ENCODE measurements at regions not wholly inside any gene's neighbourhood (a gene's known extent, or its start where the extent isn't known, plus 50 kb on each side); places are given as distances from the start of the nearest gene placed in this dataset.
"Not testable (repeated sequence)": the region's sequence is repeated elsewhere in the genome, so short reads cannot be mapped to it uniquely, and the experiment has no call there.

DNA sequence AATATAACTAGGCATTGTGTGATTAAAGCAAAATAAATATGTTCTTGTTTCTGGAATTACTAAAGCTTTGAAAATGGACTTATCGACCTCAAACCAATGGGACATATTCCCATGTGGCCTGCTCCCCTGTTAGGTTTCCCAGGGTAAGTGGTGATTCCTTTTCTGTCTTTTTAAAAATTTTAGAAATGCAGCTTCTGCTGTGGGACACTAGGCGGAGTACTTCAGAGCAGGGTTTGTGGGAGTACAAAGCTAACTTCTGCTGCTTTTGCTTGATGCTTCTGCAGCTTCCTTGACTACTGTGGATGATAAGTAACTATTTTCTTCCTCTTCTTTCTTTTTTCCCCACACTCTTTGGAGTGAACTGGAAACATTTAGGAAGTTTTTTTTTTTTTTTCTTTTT is 2632.4 kb upstream of the DEFB115 start:
- H3K79me2 ChIP-seq (ENCODE audit: insufficient read depth, low read length); H3K27me3 ChIP-seq (ENCODE audit: insufficient read depth, low read length); FAIRE-seq; H3K36me3 ChIP-seq (ENCODE audit: insufficient read depth, low read length); H2AFZ ChIP-seq (ENCODE audit: low read depth, low read length); H3K4me1 Mint-ChIP-seq (ENCODE audit: low read depth, unreplicated experiment); H3K4me3 Mint-ChIP-seq (ENCODE audit: unreplicated experiment); H3K4me2 ChIP-seq (ENCODE audit: low read length); H3K36me3 Mint-ChIP-seq (ENCODE audit: low read depth, unreplicated experiment); H4K20me1 ChIP-seq (ENCODE audit: insufficient read depth, low read length); DNase-seq (ENCODE audit: low read depth); H3K27me3 Mint-ChIP-seq (ENCODE audit: low read depth, unreplicated experiment); H3K4me1 ChIP-seq (ENCODE audit: insufficient read depth, low read length); H3K9me3 ChIP-seq (ENCODE audit: insufficient read depth, low read depth, low read length); H3K27ac ChIP-seq (ENCODE audit: low read depth, low read length); H3K27ac Mint-ChIP-seq (ENCODE audit: unreplicated experiment); H3K4me3 ChIP-seq (ENCODE audit: insufficient read depth, low read depth, low read length); H3K9ac ChIP-seq (ENCODE audit: low read length): not testable (repeated sequence)
- peaks cover 14% of the 10 kb centered on the region for H3K9me3 Mint-ChIP-seq (ENCODE audit: unreplicated experiment)

DNA sequence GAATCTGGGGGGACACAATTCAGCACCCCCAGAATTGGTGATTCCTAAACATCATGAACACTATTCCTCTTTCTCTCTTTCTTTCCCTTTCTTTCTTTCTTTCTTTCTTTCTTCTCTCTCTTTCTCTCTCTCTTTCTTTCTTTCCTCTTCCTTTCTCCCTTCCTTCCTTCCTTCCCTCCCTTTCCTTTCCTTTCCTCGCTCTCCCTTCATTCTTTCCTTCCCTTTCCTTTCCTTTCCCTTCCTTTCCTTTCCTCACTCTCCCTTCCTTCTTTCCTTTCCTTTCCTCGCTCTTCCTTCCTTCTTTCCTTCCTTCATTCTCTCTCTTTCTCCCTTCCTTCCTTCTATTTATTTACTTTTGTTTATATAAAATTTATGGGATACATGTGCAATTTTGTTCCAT is 2616.6 kb upstream of the DEFB115 start:
- not testable (repeated sequence) for H3K9me3 Mint-ChIP-seq (ENCODE audit: unreplicated experiment); H3K9ac ChIP-seq (ENCODE audit: low read length); H3K4me1 Mint-ChIP-seq (ENCODE audit: low read depth, unreplicated experiment)

More for the DNA sequence above, 2616.6 kb upstream of the DEFB115 start:
- H2AFZ ChIP-seq (ENCODE audit: low read depth, low read length); H3K27ac ChIP-seq (ENCODE audit: low read depth, low read length); H3K36me3 ChIP-seq (ENCODE audit: insufficient read depth, low read length); H3K4me3 ChIP-seq (ENCODE audit: insufficient read depth, low read depth, low read length); H3K36me3 Mint-ChIP-seq (ENCODE audit: low read depth, unreplicated experiment); DNase-seq (ENCODE audit: low read depth); H3K27ac Mint-ChIP-seq (ENCODE audit: unreplicated experiment); H3K4me3 Mint-ChIP-seq (ENCODE audit: unreplicated experiment); H3K27me3 ChIP-seq (ENCODE audit: insufficient read depth, low read length); H4K20me1 ChIP-seq (ENCODE audit: insufficient read depth, low read length); H3K79me2 ChIP-seq (ENCODE audit: insufficient read depth, low read length); H3K9me3 ChIP-seq (ENCODE audit: insufficient read depth, low read depth, low read length); H3K27me3 Mint-ChIP-seq (ENCODE audit: low read depth, unreplicated experiment); FAIRE-seq; H3K4me2 ChIP-seq (ENCODE audit: low read length); H3K4me1 ChIP-seq (ENCODE audit: insufficient read depth, low read length): not testable (repeated sequence)

All from astrocyte (in vitro differentiated cells and primary cell).